GM18870 (cell line): ENCODE measurements at regions not wholly inside any gene's neighbourhood (a gene's known extent, or its start where the extent isn't known, plus 50 kb on each side); places are given as distances from the start of the nearest gene placed in this dataset.
"Not testable (repeated sequence)": the region's sequence is repeated elsewhere in the genome, so short reads cannot be mapped to it uniquely, and the experiment has no call there.

Experiments
- ATAC-seq: cut with Tn5 transposase; IDR thresholded peaks from one replicate; pipeline ENCODE4 v1.9.1; 2021; ENCODE audit warnings: moderate library complexity; ENCODE audit not compliant: unreplicated experiment

GRCh38 chr4:129248621-129249020 lies 152.7 kb downstream of the C4orf33 start:
- ATAC-seq = no peak

- no peak for ATAC-seq
These were observed 158.2 kb downstream of the C4orf33 start for GRCh38 chr4:129254126-129254525.

DNA sequence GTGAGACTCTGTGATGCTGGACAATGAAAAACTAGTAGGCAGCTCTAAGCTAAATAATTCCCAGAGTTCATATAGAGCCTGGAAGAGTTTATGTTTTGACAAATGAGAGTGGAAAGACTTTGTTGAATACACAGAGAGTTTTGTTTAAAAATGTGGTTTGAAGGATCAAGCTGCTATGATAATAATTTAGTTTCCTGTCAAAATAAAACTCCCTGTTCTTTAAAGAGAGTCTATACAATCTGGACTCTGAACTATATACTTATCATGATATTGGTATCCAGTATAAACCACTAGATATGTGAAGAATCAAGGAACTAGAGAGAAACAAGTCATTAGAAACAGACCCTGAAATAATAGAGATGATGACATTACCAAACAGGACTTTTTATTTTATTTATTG lies 158.6 kb downstream of the C4orf33 start:
- ATAC-seq = no peak

DNA sequence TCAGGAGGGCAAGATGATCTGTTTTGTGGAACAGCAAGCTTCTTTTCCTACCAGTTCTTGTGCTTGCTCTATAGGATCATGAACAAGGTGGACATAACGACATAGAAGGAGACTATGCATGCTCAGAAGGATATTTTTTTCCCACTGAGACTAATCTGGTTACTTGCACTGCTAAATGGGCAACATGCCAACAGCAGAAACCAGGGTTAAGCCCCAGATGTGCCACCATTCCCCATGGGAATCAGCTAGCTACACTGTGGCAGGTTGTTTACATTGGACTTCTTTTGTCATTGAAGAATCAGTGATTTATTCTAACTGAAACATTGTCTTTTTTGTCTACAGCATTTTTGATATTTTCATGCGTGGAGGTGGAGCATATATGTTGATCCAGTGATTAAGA lies 165.6 kb downstream of the C4orf33 start:
- no peak for ATAC-seq

GRCh38 chr4:129264008-129264657 lies 168.2 kb downstream of the C4orf33 start:
- peak; percentile 98 for ATAC-seq

GRCh38 chr4:129278868-129279267 lies 182.9 kb downstream of the C4orf33 start:
- ATAC-seq = no peak

- no peak for ATAC-seq
These were observed 186.3 kb downstream of the C4orf33 start for GRCh38 chr4:129282293-129282692.

GRCh38 chr4:129292194-129292593 lies 196.2 kb downstream of the C4orf33 start:
- not testable (repeated sequence) for ATAC-seq

GRCh38 chr4:129314781-129315180 lies 218.8 kb downstream of the C4orf33 start:
- no peak for ATAC-seq

- ATAC-seq = no peak
These were observed 227.0 kb downstream of the C4orf33 start for GRCh38 chr4:129322920-129323319.

DNA sequence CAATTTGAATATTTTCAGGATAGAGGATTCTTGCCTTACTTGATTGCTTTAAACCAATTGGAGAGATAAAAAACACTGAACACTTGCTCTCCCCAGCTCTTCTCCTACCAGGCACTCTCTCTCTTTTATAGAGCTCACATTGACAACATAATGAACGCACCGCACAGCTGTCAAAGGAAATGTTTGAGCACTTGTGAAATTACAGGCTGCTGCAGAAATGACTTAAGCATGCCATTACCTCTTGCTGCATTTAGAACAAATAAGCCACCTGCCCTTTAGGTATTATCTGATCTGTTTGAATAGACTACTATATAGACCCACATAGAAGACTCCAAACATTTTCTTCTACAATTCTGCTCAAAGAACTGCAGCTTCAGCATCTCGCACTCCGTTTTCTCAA lies 227.7 kb downstream of the C4orf33 start:
- ATAC-seq = no peak

DNA sequence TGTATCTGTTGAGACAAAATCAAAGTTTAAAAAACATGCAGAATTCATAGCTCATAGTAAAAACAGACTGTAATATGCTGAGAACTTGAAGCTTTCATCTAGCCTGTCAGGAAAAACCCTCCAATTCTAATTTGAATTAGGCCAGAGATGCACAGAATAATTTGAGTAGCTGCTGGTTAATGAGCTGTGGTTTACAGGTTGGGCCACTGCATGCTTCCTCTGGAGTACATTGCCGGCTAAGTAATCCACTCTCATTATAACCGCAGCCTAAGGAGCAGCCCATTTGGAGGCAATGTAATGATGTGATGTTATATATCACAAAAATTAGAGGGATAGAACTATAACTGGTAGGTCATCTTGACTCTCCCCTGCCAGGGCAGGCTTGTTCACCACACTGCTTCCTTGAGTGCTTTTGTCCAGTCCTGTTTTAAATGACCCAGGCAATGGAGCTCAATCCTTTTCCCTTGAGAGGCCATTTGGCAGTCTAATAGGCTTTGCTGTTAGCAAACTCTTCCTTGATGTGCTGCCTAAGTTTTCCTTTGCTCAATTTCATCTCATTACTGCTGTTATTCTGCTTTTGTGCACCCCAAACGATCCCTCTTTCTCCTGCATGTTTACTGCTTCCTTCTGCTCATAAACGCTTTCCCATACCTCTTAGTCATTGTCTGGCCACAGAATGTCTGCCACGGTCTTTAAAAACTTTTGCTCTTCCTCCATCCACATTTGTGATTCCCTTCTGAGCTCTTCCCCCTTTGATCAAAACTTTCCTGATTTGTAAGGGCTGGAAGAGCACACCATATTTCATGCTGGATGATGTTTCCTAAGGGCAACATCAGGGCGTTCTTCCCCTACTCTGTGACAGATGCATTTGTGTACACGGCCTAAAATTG lies 230.9 kb downstream of the C4orf33 start:
- ATAC-seq = no peak

DNA sequence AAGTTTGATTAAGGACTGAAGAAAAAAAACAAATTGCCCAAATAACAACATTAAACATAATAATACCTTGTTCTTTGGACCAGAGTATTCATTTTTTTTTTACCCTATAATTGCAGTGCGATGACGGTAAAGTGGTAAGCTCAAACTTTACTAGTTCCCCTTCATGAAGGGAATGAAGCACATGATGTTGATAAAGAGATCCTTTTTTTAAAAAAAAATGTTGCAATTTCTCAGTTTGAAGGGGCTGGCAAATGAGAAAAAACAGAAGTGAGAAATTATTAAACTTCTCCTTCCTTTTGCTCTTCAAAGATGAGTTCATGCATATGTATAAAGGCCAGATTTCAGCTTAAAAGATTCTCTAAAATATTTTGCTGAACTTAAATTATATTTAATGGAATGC lies 231.7 kb downstream of the C4orf33 start:
- ATAC-seq = no peak

GRCh38 chr4:129328162-129328561 lies 232.2 kb downstream of the C4orf33 start:
- ATAC-seq = no peak

DNA sequence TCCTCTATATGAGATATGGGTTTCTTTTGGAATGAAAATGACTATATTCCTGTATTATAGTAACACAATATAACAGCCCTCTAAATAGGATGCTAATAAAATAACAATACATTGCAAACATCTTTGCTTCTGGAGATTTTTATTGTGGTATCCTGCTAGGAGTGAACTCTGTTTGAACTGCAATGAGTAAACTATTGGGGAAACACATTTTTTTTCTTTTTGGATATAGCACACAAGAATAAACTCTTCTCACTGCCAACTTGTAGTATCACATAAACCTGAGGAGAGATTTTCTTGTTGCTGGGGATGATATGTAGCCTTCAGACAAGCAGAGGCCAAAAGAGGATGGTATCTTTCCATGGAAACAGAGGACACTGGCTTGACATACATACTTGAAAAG lies 238.2 kb downstream of the C4orf33 start:
- ATAC-seq = no peak

DNA sequence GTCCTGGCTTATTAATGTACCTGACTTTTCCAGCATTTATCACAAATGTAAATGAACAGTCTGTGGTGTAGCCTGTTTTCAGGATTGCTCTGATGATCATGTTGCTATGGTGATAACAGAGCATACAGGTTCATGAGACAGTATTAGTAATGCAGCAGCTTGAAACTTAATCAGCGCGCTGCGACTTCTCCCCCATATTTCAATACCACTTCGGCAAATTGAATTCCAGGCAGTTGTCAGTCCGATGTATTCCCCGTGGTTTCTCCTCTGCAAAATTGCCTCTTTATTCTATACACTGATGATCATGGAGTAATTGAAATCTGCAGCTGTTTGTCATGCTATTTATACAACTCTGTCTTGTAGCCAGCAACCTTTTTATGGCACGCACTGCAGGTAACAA lies 239.3 kb downstream of the C4orf33 start:
- no peak for ATAC-seq

DNA sequence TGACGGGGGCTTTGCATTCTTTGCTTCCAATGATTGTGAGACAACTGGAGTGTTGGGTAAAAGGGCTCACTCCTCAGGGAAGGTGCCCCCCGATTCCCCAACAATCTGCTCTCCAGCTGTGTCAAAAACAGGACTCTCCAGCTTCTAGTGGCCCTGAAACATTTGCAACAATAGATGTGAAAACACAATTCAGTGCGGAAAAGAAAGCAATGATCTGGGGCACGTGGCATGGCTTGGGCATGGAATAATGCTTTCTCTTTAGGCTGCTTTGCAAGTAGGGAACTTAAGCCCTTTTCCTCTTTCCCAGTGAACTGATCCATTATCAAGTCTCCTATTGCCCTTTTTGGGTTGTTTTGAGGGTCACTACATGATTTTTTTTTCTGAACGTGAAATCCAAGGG lies 239.9 kb downstream of the C4orf33 start:
- ATAC-seq = no peak

GRCh38 chr4:129336457-129337227 lies 240.7 kb downstream of the C4orf33 start:
- ATAC-seq = no peak

DNA sequence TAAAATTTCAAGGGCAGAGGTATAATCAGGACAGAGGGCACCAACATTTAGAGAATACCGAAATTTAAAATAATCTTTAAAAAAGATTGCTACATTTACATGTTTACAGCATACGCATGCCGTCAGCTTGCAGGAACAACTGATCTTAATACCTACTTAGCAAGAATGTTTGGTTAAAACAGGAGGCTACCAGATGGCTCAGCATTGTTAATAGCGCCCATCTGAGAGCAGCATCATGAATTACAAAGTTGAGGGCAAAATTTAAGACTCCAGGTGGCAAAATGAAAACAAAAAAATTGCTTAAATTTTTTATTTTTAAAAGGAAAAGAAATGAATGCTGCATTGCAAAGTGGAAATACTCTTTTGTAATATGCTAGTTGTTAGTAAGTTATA lies 241.3 kb downstream of the C4orf33 start:
- ATAC-seq = no peak

- ATAC-seq = no peak
These were observed 247.0 kb downstream of the C4orf33 start for GRCh38 chr4:129342819-129343408.

DNA sequence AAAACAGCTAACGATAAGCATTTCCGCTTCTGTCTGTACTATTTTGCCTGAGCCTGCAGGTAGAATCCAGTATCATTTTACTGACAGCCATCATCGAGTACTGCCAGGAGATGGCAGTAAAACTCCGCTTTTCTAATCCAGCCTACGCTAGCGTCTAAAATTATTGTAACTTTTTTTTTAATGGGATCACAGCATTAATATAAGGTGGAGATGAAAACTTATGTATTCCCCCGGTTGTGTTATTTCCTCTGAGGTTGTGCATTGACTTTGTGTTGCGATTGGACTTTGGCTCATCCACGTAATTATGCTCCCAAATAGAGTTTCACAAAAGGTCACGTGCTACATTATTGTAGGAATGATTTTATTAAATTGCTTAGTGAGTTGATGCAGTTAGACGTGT lies 248.1 kb downstream of the C4orf33 start:
- ATAC-seq = peak; percentile 76
